CD14-positive monocyte (primary cell): ENCODE measurements at regions not wholly inside any gene's neighbourhood (a gene's known extent, or its start where the extent isn't known, plus 50 kb on each side); places are given as distances from the start of the nearest gene placed in this dataset.
"Not testable (repeated sequence)": the region's sequence is repeated elsewhere in the genome, so short reads cannot be mapped to it uniquely, and the experiment has no call there.

ENCODE experiments used
- DNase-seq, 3 donors: peaks; one replicate each; pipeline ENCODE4 v3.0.0-alpha.2; 2011 to 2022
- H2AFZ ChIP-seq: 2 replicates; pipeline ENCODE4 v1.6.0; 2012; ENCODE audit warnings: mild to moderate bottlenecking, low read depth, low read length, inconsistent platforms; ENCODE audit not compliant: insufficient read depth, poor library complexity, severe bottlenecking
- H3K27ac ChIP-seq, 2 donors: 1 replicate in 1 of 2; 2 replicates in 1 of 2; pipeline ENCODE4 v1.5.1; 2012 to 2013; ENCODE audit warnings: low read length in 2 of 2, control low read depth in 1 of 2, inconsistent platforms in 1 of 2, low read depth in 1 of 2, mild to moderate bottlenecking in 1 of 2
- H3K27me3 ChIP-seq, 2 donors: one replicate each; pipeline versions ENCODE4 v1.6.0 to v1.6.1; 2011 to 2013; ENCODE audit warnings: low read length in 2 of 2; ENCODE audit not compliant: control insufficient read depth in 2 of 2, insufficient read depth in 2 of 2
- H3K36me3 ChIP-seq, 2 donors: replicated peaks in 1 of 2; 1 replicate in 1 of 2; 2 replicates in 1 of 2; pipeline versions ENCODE4 v1.5.1 to v1.6.1; 2012 to 2013; ENCODE audit warnings: low read length in 2 of 2, control low read depth in 1 of 2, inconsistent platforms in 1 of 2, mild to moderate bottlenecking in 1 of 2; ENCODE audit not compliant: insufficient read depth in 2 of 2, control insufficient read depth in 1 of 2
- H3K4me1 ChIP-seq, 2 donors: 1 replicate in 1 of 2; 2 replicates in 1 of 2; pipeline versions ENCODE4 v1.5.1 to v1.6.1; 2012 to 2013; ENCODE audit warnings: low read length in 2 of 2, control low read depth in 1 of 2, inconsistent platforms in 1 of 2, mild to moderate bottlenecking in 1 of 2, moderate library complexity in 1 of 2; ENCODE audit not compliant: insufficient read depth in 2 of 2, control insufficient read depth in 1 of 2
- H3K4me2 ChIP-seq: replicated peaks from 2 replicates; pipeline ENCODE3; 2012; ENCODE audit warnings: low read length, moderate library complexity, mild to moderate bottlenecking; ENCODE audit not compliant: poor library complexity, severe bottlenecking; ENCODE audit errors: extremely low read depth
- H3K4me3 ChIP-seq, 3 experiments: fragments of 200-600 bp in 1 of 3; sonication (generic) in 1 of 3; replicated peaks in 1 of 3; 1 replicate in 2 of 3; 2 replicates in 1 of 3; pipeline ENCODE4 v1.5.1; 2011 to 2013; ENCODE audit warnings: low read length in 3 of 3, mild to moderate bottlenecking in 3 of 3, control low read depth in 2 of 3, low read depth in 2 of 3, inconsistent platforms in 1 of 3, moderate library complexity in 1 of 3
- H3K79me2 ChIP-seq: 2 replicates; pipeline ENCODE4 v1.6.0; 2012; ENCODE audit warnings: mild to moderate bottlenecking, control low read depth, inconsistent platforms, low read length, moderate library complexity; ENCODE audit not compliant: insufficient read depth
- H3K9ac ChIP-seq: 2 replicates; pipeline ENCODE4 v1.6.0; 2017; ENCODE audit warnings: low read length, mild to moderate bottlenecking; ENCODE audit not compliant: insufficient read depth, poor library complexity, severe bottlenecking
- H3K9me3 ChIP-seq, 2 donors: replicated peaks in 1 of 2; 1 replicate in 1 of 2; 2 replicates in 1 of 2; pipeline versions ENCODE4 v1.5.1 to v1.6.1; 2012 to 2013; ENCODE audit warnings: low read length in 2 of 2, control low read depth in 1 of 2; ENCODE audit not compliant: control insufficient read depth in 1 of 2, insufficient read depth in 1 of 2
- H4K20me1 ChIP-seq: 2 replicates; pipeline ENCODE4 v1.6.0; 2012; ENCODE audit warnings: mild to moderate bottlenecking, low read length, control low read depth, moderate library complexity; ENCODE audit not compliant: insufficient read depth
- H3K27ac Mint-ChIP-seq, 7 donors: one replicate each; pipeline ENCODE4 v1.8.0; 2020; ENCODE audit warnings: mild to moderate bottlenecking in 7 of 7, mixed read lengths in 7 of 7, moderate library complexity in 6 of 7, inconsistent platforms in 2 of 7
- H3K27me3 Mint-ChIP-seq, 3 donors: one replicate each; pipeline ENCODE4 v1.8.0; 2021 to 2022; ENCODE audit warnings: low read depth in 3 of 3, mild to moderate bottlenecking in 3 of 3, mixed read lengths in 3 of 3, moderate library complexity in 3 of 3, inconsistent platforms in 1 of 3
- H3K36me3 Mint-ChIP-seq, 2 donors: one replicate each; pipeline ENCODE4 v1.8.0; 2020; ENCODE audit warnings: mixed read lengths in 2 of 2, inconsistent platforms in 1 of 2, mild to moderate bottlenecking in 1 of 2
- H3K4me1 Mint-ChIP-seq: one replicate; pipeline ENCODE4 v1.8.0; 2020; ENCODE audit warnings: mild to moderate bottlenecking, mixed read lengths
- H3K4me3 Mint-ChIP-seq, 2 donors: one replicate each; pipeline ENCODE4 v1.8.0; 2020; ENCODE audit warnings: mild to moderate bottlenecking in 2 of 2, mixed read lengths in 2 of 2, moderate library complexity in 1 of 2
- H3K9me3 Mint-ChIP-seq, 7 donors: one replicate each; pipeline ENCODE4 v1.8.0; 2020 to 2022; ENCODE audit warnings: mixed read lengths in 7 of 7, mild to moderate bottlenecking in 6 of 7, moderate library complexity in 6 of 7, inconsistent platforms in 2 of 7
- whole genome bisulfite sequencing: methylation state at CpG from one replicate; pipeline ENCODE4 v1.1.5; 2013; ENCODE audit warnings: missing lambda C conversion rate; ENCODE audit not compliant: insufficient coverage; 5-methylcytosine and 5-hydroxymethylcytosine counted together
- intact Hi-C, 2 donors: fragments of 100-400 bp; cut with micrococcal nuclease; formaldehyde crosslinking; loops; one replicate each; pipeline versions ENCODE4 v1.15.0 to v1.15.1; 2023
- TF ChIP-seq, protein P1 (sequence below): fragments of 200-600 bp; IDR thresholded peaks from one replicate; pipeline ENCODE4 v1.8.0; 2022; ENCODE audit warnings: antibody characterized with exemption, mild to moderate bottlenecking

DNA sequence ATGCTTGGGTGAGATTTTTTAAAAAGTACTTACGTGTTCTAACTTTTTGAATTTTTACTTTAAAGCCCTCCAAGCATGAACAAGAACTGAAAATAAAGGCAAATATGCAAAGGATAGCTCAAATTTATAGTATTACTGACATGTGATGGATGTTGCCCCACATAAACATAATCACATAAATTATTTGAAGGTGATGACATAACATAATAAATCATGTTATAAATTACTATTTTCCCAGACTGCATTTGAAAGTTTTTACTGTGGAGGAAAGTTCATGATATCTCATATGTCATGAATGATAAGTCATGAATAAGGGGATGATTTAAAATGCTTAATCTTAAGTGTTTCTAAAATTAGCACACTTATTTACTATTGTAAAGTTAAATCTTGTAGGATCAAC lies 705.7 kb upstream of the SLITRK1 start:
- intact Hi-C loops: no loop called here
- H3K4me1 Mint-ChIP-seq: no peaks in the 10 kb centered on the region

DNA sequence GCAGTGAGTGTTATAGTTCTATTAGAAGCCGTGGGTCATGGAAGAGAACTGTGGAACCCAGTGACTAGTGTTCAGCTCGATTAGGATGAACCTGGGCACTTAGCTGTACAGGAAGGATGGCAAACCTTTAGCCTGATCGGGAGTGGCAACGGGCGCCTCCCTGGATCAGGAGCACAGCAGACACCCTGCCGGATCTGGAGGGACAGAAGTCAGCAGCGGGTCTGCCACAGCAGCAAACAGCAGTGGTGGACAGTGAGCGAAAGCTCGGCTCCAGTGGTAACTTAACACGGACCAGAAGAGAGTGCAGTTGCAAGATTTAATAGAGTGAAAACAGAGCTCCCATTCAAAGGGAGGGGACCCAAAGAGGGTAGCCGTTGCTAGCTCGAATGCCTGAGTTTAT lies 697.6 kb upstream of the SLITRK1 start:
- H3K27me3 ChIP-seq, H3K36me3 ChIP-seq, H3K4me1 ChIP-seq, H3K9me3 Mint-ChIP-seq, H3K27ac Mint-ChIP-seq, H4K20me1 ChIP-seq, H3K4me3 ChIP-seq, H3K27me3 Mint-ChIP-seq, DNase-seq, H3K4me1 Mint-ChIP-seq, H3K79me2 ChIP-seq, H3K9ac ChIP-seq, H3K27ac ChIP-seq, H2AFZ ChIP-seq, H3K36me3 Mint-ChIP-seq, H3K4me2 ChIP-seq, H3K4me3 Mint-ChIP-seq, intact Hi-C loops: not testable (repeated sequence)
- H3K9me3 ChIP-seq: peaks cover 0 to 11% of the 10 kb centered on the region in 2 donors
- WGBS: 91% methylated on average over 12 of the region's 12 CpGs

More for the DNA sequence above, 705.7 kb upstream of the SLITRK1 start:
- H2AFZ ChIP-seq: no peak overlapping the region
- H3K4me1 ChIP-seq: no peaks in the 10 kb centered on the region
- no peak overlapping the region for H3K9ac ChIP-seq
- H3K4me2 ChIP-seq: no peak overlapping the region
- Mint-ChIP-seq H3K9me3 (peaks cover 0 to 4% (median 2%) of the 10 kb centered on the region in 7 donors), H3K36me3 (no peaks in the 10 kb centered on the region), H3K27me3 (no peaks in the 10 kb centered on the region), H3K27ac (no peak overlapping the region), H3K4me3 (no peak overlapping the region)
- H3K36me3 ChIP-seq: no peaks in the 10 kb centered on the region
- H3K79me2 ChIP-seq: no peaks in the 10 kb centered on the region
- TF ChIP-seq, protein P1, sequence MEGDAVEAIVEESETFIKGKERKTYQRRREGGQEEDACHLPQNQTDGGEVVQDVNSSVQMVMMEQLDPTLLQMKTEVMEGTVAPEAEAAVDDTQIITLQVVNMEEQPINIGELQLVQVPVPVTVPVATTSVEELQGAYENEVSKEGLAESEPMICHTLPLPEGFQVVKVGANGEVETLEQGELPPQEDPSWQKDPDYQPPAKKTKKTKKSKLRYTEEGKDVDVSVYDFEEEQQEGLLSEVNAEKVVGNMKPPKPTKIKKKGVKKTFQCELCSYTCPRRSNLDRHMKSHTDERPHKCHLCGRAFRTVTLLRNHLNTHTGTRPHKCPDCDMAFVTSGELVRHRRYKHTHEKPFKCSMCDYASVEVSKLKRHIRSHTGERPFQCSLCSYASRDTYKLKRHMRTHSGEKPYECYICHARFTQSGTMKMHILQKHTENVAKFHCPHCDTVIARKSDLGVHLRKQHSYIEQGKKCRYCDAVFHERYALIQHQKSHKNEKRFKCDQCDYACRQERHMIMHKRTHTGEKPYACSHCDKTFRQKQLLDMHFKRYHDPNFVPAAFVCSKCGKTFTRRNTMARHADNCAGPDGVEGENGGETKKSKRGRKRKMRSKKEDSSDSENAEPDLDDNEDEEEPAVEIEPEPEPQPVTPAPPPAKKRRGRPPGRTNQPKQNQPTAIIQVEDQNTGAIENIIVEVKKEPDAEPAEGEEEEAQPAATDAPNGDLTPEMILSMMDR: no peak
- H3K27me3 ChIP-seq: no peaks in the 10 kb centered on the region
- no peaks in the 10 kb centered on the region for H3K9me3 ChIP-seq
- H3K4me3 ChIP-seq: no peak overlapping the region
- no CpG with 5 or more reads among the region's 1 CpG for WGBS
- H4K20me1 ChIP-seq: no peaks in the 10 kb centered on the region
- H3K27ac ChIP-seq: no peak overlapping the region
- no peak for DNase-seq
